ENCODE measurements at regions not wholly inside any gene's neighbourhood (a gene's known extent, or its start where the extent isn't known, plus 50 kb on each side); places are given as distances from the start of the nearest gene placed in this dataset.
"Not testable (repeated sequence)": the region's sequence is repeated elsewhere in the genome, so short reads cannot be mapped to it uniquely, and the experiment has no call there.

GRCh38 chrX:56429581-56429980 is 133.8 kb upstream of the UBQLN2 start:
- H3K9me3 ChIP-seq, result no peaks in the 10 kb centered on the region
- no peaks in the 10 kb centered on the region for H3K4me1 ChIP-seq
- in situ Hi-C loops (cut with MboI; ENCODE audit: low sequenced_read_pairs in 4 of 4), result no loop called here
- H3K4me3 ChIP-seq, result no peak overlapping the region
- no peak overlapping the region for H3K27ac ChIP-seq
- no peaks in the 10 kb centered on the region for H3K36me3 ChIP-seq
- ATAC-seq (no peak), DNase-seq (no peak)
- no peaks in the 10 kb centered on the region for H3K27me3 ChIP-seq
- TF ChIP-seq POLR2A (IDR thresholded peaks at IDR 0.05) (no peak), CTCF (IDR thresholded peaks at IDR 0.05 in 4 of 5, conservative IDR thresholded peaks at IDR 0.05 in 1 of 5) (no peak)
- intact Hi-C loops (cut with DNase I; ENCODE audit: low total_unique reads), result no loop called here

DNA sequence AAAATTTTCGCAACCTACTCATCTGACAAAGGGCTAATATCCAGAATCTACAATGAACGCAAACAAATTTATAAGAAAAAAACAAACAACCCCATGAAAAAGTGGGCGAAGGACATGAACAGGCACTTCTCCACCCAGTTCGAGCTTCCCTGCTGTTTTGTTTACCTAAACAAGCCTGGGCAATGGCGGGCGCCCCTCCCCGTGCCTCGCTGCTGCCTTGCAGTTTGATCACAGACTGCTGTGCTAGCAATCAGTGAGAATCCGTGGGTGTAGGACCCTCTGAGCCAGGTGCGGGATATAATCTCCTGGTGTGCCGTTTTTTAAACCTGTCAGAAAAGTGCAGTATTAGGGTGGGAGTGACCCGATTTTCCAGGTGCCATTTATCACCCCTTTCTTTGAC is 111.4 kb upstream of the UBQLN2 start:
- H3K9me3 ChIP-seq; H3K4me3 ChIP-seq; ATAC-seq; intact Hi-C loops (cut with DNase I; ENCODE audit: low total_unique reads); DNase-seq; H3K27me3 ChIP-seq; H3K4me1 ChIP-seq; H3K27ac ChIP-seq; H3K36me3 ChIP-seq: not testable (repeated sequence)
- in situ Hi-C loops (cut with MboI; ENCODE audit: low sequenced_read_pairs in 4 of 4), result loop anchor here in 1 of 4 donors (25.0 kb wide), 1 partner anchor 260 kb away; no protein-coding TSS in a partner anchor

DNA sequence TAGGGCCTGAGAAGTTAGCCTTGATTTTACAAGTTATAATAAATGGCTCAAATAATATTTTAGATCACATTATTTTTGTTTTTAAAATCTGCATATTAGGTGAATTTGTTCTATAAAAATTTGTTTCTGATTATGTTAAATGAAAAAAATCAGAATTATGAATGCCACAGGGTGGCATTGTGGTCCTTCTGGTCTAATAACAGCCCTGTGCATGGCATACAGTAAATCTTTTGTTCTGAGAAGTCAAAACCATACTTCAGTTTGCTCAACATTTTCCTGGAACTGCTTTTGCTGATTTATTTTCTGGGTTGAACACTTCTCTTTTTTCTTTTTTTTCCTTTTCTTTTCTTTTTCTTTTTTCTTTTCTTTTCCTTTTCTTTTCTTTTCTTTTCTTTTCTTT is 101.0 kb upstream of the UBQLN2 start:
- Histone ChIP-seq H3K9me3 (no peaks in the 10 kb centered on the region), H3K27me3 (no peaks in the 10 kb centered on the region), H3K4me1 (no peaks in the 10 kb centered on the region), H3K36me3 (no peaks in the 10 kb centered on the region), H3K4me3 (no peak overlapping the region), H3K27ac (no peak overlapping the region)
- no peak for DNase-seq
- intact Hi-C loops (cut with DNase I; ENCODE audit: low total_unique reads) (no loop called here), in situ Hi-C loops (cut with MboI; ENCODE audit: low sequenced_read_pairs in 4 of 4) (loop anchor here in 1 of 4 donors (25.0 kb wide), 1 partner anchor 250 kb away; no protein-coding TSS in a partner anchor)
- no peak for TF ChIP-seq POLR2A (IDR thresholded peaks at IDR 0.05)
- no peak for TF ChIP-seq CTCF (IDR thresholded peaks at IDR 0.05 in 4 of 5, conservative IDR thresholded peaks at IDR 0.05 in 1 of 5)
- ATAC-seq, result no peak

DNA sequence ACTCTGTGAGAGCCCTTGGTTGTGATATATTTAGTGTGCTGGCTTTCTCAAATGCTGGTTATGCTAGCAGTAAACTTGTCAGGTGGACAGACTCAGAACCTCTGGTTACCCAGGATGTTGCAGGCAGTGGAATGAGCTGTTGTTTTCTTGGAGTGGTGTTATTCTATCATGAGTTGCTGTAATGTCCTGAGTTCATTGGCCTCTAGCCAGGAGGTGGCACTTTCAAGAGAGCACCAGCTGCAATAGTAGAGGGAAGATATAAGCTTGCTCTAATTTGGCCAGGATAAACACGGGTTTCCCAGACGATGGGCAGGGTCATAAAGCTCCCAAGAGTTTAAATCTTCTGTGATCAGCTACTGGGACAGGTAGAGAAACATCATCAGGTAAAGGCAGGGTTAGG is 95.0 kb upstream of the UBQLN2 start:
- intact Hi-C loops (cut with DNase I; ENCODE audit: low total_unique reads) (no loop called here), in situ Hi-C loops (cut with MboI; ENCODE audit: low sequenced_read_pairs in 4 of 4) (loop anchor here in 1 of 4 donors (25.0 kb wide), 1 partner anchor 244 kb away; no protein-coding TSS in a partner anchor)
- Histone ChIP-seq H3K36me3 (no peaks in the 10 kb centered on the region), H3K9me3 (no peaks in the 10 kb centered on the region), H3K27ac (no peak overlapping the region), H3K4me3 (no peak overlapping the region), H3K27me3 (no peaks in the 10 kb centered on the region), H3K4me1 (no peaks in the 10 kb centered on the region)
- TF ChIP-seq CTCF (IDR thresholded peaks at IDR 0.05 in 4 of 5, conservative IDR thresholded peaks at IDR 0.05 in 1 of 5) (no peak), POLR2A (IDR thresholded peaks at IDR 0.05) (no peak)
- no peak for DNase-seq
- ATAC-seq, result no peak

DNA sequence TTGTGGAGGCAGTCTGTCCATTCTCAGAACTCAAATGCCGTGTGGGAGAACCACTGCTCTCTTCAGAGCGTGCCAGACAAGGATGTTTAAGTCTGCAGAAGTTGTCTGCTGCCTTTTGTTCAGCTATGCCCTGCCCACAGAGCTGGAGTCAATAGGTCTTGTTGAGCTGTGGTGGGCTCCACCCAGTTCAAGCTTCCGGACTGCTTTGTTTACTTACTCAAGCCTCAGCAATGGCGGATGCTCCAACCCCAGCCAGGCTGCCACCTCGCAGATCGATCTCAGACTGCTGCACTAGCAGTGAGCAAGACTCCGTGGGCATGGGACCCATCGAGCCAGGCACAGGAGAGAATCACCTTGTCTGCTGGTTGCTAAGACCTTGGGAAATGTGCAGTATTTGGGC is 68.5 kb upstream of the UBQLN2 start:
- H3K36me3 ChIP-seq; H3K4me1 ChIP-seq; H3K27ac ChIP-seq; H3K9me3 ChIP-seq; H3K27me3 ChIP-seq; H3K4me3 ChIP-seq; in situ Hi-C loops (cut with MboI; ENCODE audit: low sequenced_read_pairs in 4 of 4); intact Hi-C loops (cut with DNase I; ENCODE audit: low total_unique reads); DNase-seq; ATAC-seq: not testable (repeated sequence)

DNA sequence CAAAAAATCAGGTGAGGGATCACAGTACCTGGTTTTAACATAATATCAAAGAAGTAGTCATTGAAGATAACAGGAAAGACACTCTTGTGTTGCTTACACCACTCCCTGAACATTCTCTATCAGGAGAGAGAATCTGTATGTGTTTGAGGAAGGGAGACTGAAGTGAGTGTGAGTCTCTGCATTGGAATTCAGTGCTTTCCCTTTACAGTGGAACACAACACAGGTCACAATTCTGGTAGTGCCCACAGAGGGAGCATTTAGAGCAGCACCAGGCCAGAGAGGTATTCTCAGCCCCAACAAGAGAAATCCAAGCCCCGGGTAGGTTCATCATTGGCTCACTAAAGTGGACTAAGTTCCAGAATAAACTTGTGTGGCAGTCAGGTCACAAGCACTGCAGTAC is 64.7 kb upstream of the UBQLN2 start:
- Histone ChIP-seq H3K36me3 (no peaks in the 10 kb centered on the region), H3K4me1 (no peaks in the 10 kb centered on the region), H3K27me3 (peaks cover 0 to 5% (median 0%) of the 10 kb centered on the region in 3 donors), H3K4me3 (no peak overlapping the region), H3K9me3 (no peaks in the 10 kb centered on the region), H3K27ac (no peak overlapping the region)
- ATAC-seq (no peak), DNase-seq (no peak)
- in situ Hi-C loops (cut with MboI; ENCODE audit: low sequenced_read_pairs in 4 of 4), result no loop called here
- no peak for TF ChIP-seq POLR2A (IDR thresholded peaks at IDR 0.05)
- no peak for TF ChIP-seq CTCF (IDR thresholded peaks at IDR 0.05 in 4 of 5, conservative IDR thresholded peaks at IDR 0.05 in 1 of 5)
- intact Hi-C loops (cut with DNase I; ENCODE audit: low total_unique reads), result no loop called here

Measured in gastrocnemius medialis (tissue), 4 donors.